Common myeloid progenitor, CD34-positive (primary cell): ENCODE measurements at regions not wholly inside any gene's neighbourhood (a gene's known extent, or its start where the extent isn't known, plus 50 kb on each side); places are given as distances from the start of the nearest gene placed in this dataset.

Experiments used
- CTCF ChIA-PET: fragments of 350-600 bp; sonication (Branson Sonifier 250); formaldehyde crosslinking; loops from one replicate; lab custom pipeline; 2021; ENCODE audit warnings: antibody characterized with exemption; lab: Charles Lee
- POLR2A ChIA-PET: fragments of 350-600 bp; sonication (Branson Sonifier 250); formaldehyde crosslinking; loops from one replicate; lab custom pipeline; 2021; ENCODE audit warnings: antibody characterized with exemption; lab: Charles Lee
- DNase-seq, 3 donors: peaks; one replicate each; pipeline versions ENCODE4 v3.0.0 to v3.0.0-alpha.2; 2013
- H3K27ac ChIP-seq, 2 experiments: 1 replicate in 1 of 2; 2 replicates in 1 of 2; pipeline ENCODE4 v1.7.0; 2013; ENCODE audit warnings: inconsistent platforms in 2 of 2, low read length in 2 of 2, mild to moderate bottlenecking in 2 of 2, low read depth in 1 of 2, moderate library complexity in 1 of 2; ENCODE audit not compliant: severe bottlenecking in 2 of 2, insufficient read depth in 1 of 2, poor library complexity in 1 of 2
- H3K27me3 ChIP-seq, 5 experiments: replicated peaks in 2 of 5; 1 replicate in 3 of 5; 2 replicates in 2 of 5; pipeline versions ENCODE4 v1.6.1 to v1.7.0; 2013; ENCODE audit warnings: low read length in 4 of 5, mild to moderate bottlenecking in 2 of 5, moderate library complexity in 2 of 5, inconsistent platforms in 1 of 5; ENCODE audit not compliant: insufficient read depth in 5 of 5, control insufficient read depth in 4 of 5
- H3K36me3 ChIP-seq, 4 experiments: 1 replicate in 2 of 4; 2 replicates in 2 of 4; pipeline versions ENCODE4 v1.6.1 to v1.7.0; 2013; ENCODE audit warnings: low read length in 3 of 4, control low read depth in 1 of 4, mild to moderate bottlenecking in 1 of 4; ENCODE audit not compliant: control insufficient read depth in 4 of 4, insufficient read depth in 4 of 4
- H3K4me1 ChIP-seq, 4 experiments: 1 replicate in 3 of 4; 2 replicates in 1 of 4; pipeline versions ENCODE4 v1.6.1 to v1.7.1; 2013; ENCODE audit warnings: low read length in 3 of 4, mild to moderate bottlenecking in 3 of 4, control low read depth in 1 of 4, inconsistent platforms in 1 of 4, moderate library complexity in 1 of 4; ENCODE audit not compliant: control insufficient read depth in 4 of 4, insufficient read depth in 4 of 4; ENCODE audit errors: control extremely low read depth in 1 of 4
- H3K4me3 ChIP-seq, 7 experiments: 1 replicate in 4 of 7; 2 replicates in 3 of 7; pipeline versions ENCODE4 v1.5.1 to v1.7.0; 2013; ENCODE audit warnings: mild to moderate bottlenecking in 7 of 7, low read length in 6 of 7, moderate library complexity in 6 of 7, inconsistent platforms in 2 of 7, low read depth in 2 of 7, control low read depth in 1 of 7; ENCODE audit not compliant: insufficient read depth in 4 of 7, control insufficient read depth in 1 of 7; ENCODE audit errors: extremely low read depth in 1 of 7
- H3K9me3 ChIP-seq, 5 experiments: 1 replicate in 4 of 5; 2 replicates in 1 of 5; pipeline versions ENCODE4 v1.6.1 to v1.7.1; 2013; ENCODE audit warnings: low read length in 4 of 5, mild to moderate bottlenecking in 2 of 5, inconsistent platforms in 1 of 5, low read depth in 1 of 5, moderate library complexity in 1 of 5; ENCODE audit not compliant: control insufficient read depth in 4 of 5, insufficient read depth in 2 of 5; ENCODE audit errors: control extremely low read depth in 1 of 5
- WGBS: methylation state at CpG from one replicate; pipeline ENCODE4 v1.1.5; 2013; ENCODE audit not compliant: insufficient coverage; 5-methylcytosine and 5-hydroxymethylcytosine counted together

GRCh38 chr7:155365146-155365874 lies 67.6 kb downstream of the INSIG1 start:
- Histone ChIP-seq H3K4me3 (no peak overlapping the region), H3K27me3 (peaks cover 0 to 45% (median 8%) of the 10 kb centered on the region in 5 experiments), H3K9me3 (no peaks in the 10 kb centered on the region), H3K27ac (no peak overlapping the region), H3K36me3 (no peaks in the 10 kb centered on the region), H3K4me1 (peaks cover 0 to 13% (median 9%) of the 10 kb centered on the region in 4 experiments)
- whole genome bisulfite sequencing, result 95% methylated on average over 10 of the region's 12 CpGs
- POLR2A ChIA-PET, result no interaction called here
- no peak for DNase-seq
- CTCF ChIA-PET, result interaction anchor here (1.4 to 2.1 kb wide), 3 partner anchors 10 to 451 kb away, joined by 4 to 6 read pairs (median 4); no protein-coding TSS in a partner anchor

GRCh38 chr7:155368894-155369600 lies 71.4 kb downstream of the INSIG1 start:
- WGBS, result 92% methylated on average over 7 of the region's 7 CpGs
- no peaks in the 10 kb centered on the region for H3K36me3 ChIP-seq

GRCh38 chr7:155369766-155370165 lies 72.1 kb downstream of the INSIG1 start:
- DNase-seq, result no peak
- POLR2A ChIA-PET, result no interaction called here
- CTCF ChIA-PET, result interaction anchor here (1.6 to 2.1 kb wide), 3 partner anchors 8 to 12 kb away, joined by 3 to 5 read pairs (median 5); no protein-coding TSS in a partner anchor
- Histone ChIP-seq H3K36me3 (no peaks in the 10 kb centered on the region), H3K4me1 (peaks cover 2 to 37% (median 30%) of the 10 kb centered on the region in 4 experiments), H3K27me3 (peaks cover 0 to 72% (median 34%) of the 10 kb centered on the region in 5 experiments), H3K9me3 (no peaks in the 10 kb centered on the region), H3K4me3 (no peak overlapping the region), H3K27ac (no peak overlapping the region)
- WGBS, result 61% methylated on average over 13 of the region's 15 CpGs

More at GRCh38 chr7:155368894-155369600, 71.4 kb downstream of the INSIG1 start:
- Histone ChIP-seq H3K4me1 (peaks cover 2 to 30% (median 24%) of the 10 kb centered on the region in 4 experiments), H3K27me3 (peaks cover 0 to 72% (median 30%) of the 10 kb centered on the region in 5 experiments), H3K27ac (no peak overlapping the region), H3K4me3 (no peak overlapping the region), H3K9me3 (no peaks in the 10 kb centered on the region)
- ChIA-PET CTCF (interaction anchor here (1.3 to 2.1 kb wide), 3 partner anchors 9 to 13 kb away, joined by 4 to 5 read pairs (median 5); no protein-coding TSS in a partner anchor), POLR2A (interaction anchor here (0.7 kb wide), 1 partner anchor 11 kb away, joined by 3 read pairs; no protein-coding TSS in a partner anchor)
- DNase-seq, result no peak

- H3K27ac ChIP-seq, result no peak overlapping the region
- peaks cover 13 to 80% (median 48%) of the 10 kb centered on the region in 5 experiments for H3K27me3 ChIP-seq
- ChIA-PET POLR2A (no interaction called here), CTCF (interaction anchor here (1.2 to 1.3 kb wide), 2 partner anchors 9 to 14 kb away, joined by 4 to 8 read pairs; no protein-coding TSS in a partner anchor)
- peak overlapping the region in 1 of 7 experiments; percentile 4 for H3K4me3 ChIP-seq
- no peaks in the 10 kb centered on the region for H3K36me3 ChIP-seq
- peaks cover 6 to 47% (median 41%) of the 10 kb centered on the region in 4 experiments for H3K4me1 ChIP-seq
- no peak for DNase-seq
- H3K9me3 ChIP-seq, result no peaks in the 10 kb centered on the region
- 22% methylated on average over 11 of the region's 21 CpGs for WGBS
These were observed 73.7 kb downstream of the INSIG1 start for GRCh38 chr7:155371331-155371883.

GRCh38 chr7:155371884-155372781 lies 74.5 kb downstream of the INSIG1 start:
- Histone ChIP-seq H3K27ac (no peak overlapping the region), H3K36me3 (no peaks in the 10 kb centered on the region), H3K4me1 (peaks cover 6 to 47% (median 41%) of the 10 kb centered on the region in 4 experiments), H3K27me3 (peaks cover 20 to 87% (median 55%) of the 10 kb centered on the region in 5 experiments), H3K4me3 (peak overlapping the region in 3 of 7 experiments; percentile 32 to 42 (median 42)), H3K9me3 (no peaks in the 10 kb centered on the region)
- POLR2A ChIA-PET, result no interaction called here
- WGBS, result 3% methylated on average over 69 of the region's 82 CpGs
- DNase-seq, result peak; percentile 49 to 60 (median 50)
- CTCF ChIA-PET, result interaction anchor here (0.8 to 1.4 kb wide), 6 partner anchors 10 to 392 kb away, joined by 3 to 8 read pairs (median 4); no protein-coding TSS in a partner anchor

GRCh38 chr7:155372782-155373358 lies 75.2 kb downstream of the INSIG1 start:
- 8% methylated on average over 18 of the region's 28 CpGs for WGBS
- Histone ChIP-seq H3K27ac (no peak overlapping the region), H3K4me3 (peak overlapping the region in 2 of 7 experiments; percentile 19 to 28), H3K4me1 (peaks cover 6 to 52% (median 46%) of the 10 kb centered on the region in 4 experiments), H3K27me3 (peaks cover 22 to 94% (median 60%) of the 10 kb centered on the region in 5 experiments), H3K9me3 (no peaks in the 10 kb centered on the region), H3K36me3 (no peaks in the 10 kb centered on the region)
- POLR2A ChIA-PET, result no interaction called here
- CTCF ChIA-PET, result interaction anchor here (0.8 to 1.4 kb wide), 6 partner anchors 11 to 392 kb away, joined by 3 to 8 read pairs (median 4); no protein-coding TSS in a partner anchor
- DNase-seq, result no peak
